CD4-positive, CD25-positive, alpha-beta regulatory T cell (primary cell): ENCODE measurements at regions not wholly inside any gene's neighbourhood (a gene's known extent, or its start where the extent isn't known, plus 50 kb on each side); places are given as distances from the start of the nearest gene placed in this dataset.
"Not testable (repeated sequence)": the region's sequence is repeated elsewhere in the genome, so short reads cannot be mapped to it uniquely, and the experiment has no call there.

Source experiments
- ATAC-seq, 2 donors: fragments of 150-1000 bp; cut with Tn5 transposase; one replicate each; pipeline ENCODE4 v1.10.0; 2021; ENCODE audit warnings: low read depth in 2 of 2, moderate number of reproducible peaks in 2 of 2, moderate library complexity in 1 of 2
- DNase-seq, 3 donors: peaks; one replicate each; pipeline versions ENCODE4 v3.0.0 to v3.0.0-alpha.2; 2012 to 2022; ENCODE audit warnings: mixed read lengths in 1 of 3
- H3K27ac ChIP-seq: one replicate; pipeline ENCODE4 v1.7.0; 2013; ENCODE audit warnings: mild to moderate bottlenecking, low read length; ENCODE audit not compliant: insufficient read depth, poor library complexity, severe bottlenecking
- H3K27me3 ChIP-seq: one replicate; pipeline ENCODE4 v1.7.0; 2013; ENCODE audit warnings: low read length; ENCODE audit not compliant: control insufficient read depth, insufficient read depth
- H3K36me3 ChIP-seq: one replicate; pipeline ENCODE4 v1.7.0; 2013; ENCODE audit warnings: mild to moderate bottlenecking, low read length, moderate library complexity; ENCODE audit not compliant: control insufficient read depth, insufficient read depth
- H3K4me1 ChIP-seq: 2 replicates; pipeline ENCODE4 v1.7.0; 2013; ENCODE audit warnings: mild to moderate bottlenecking, low read length; ENCODE audit not compliant: insufficient read depth, control insufficient read depth, poor library complexity, severe bottlenecking
- H3K4me3 ChIP-seq: one replicate; pipeline ENCODE4 v1.7.0; 2013; ENCODE audit warnings: low read depth, mild to moderate bottlenecking, low read length, moderate library complexity
- H3K9me3 ChIP-seq, 2 experiments: 1 replicate in 1 of 2; 2 replicates in 1 of 2; pipeline ENCODE4 v1.7.0; 2013; ENCODE audit warnings: low read length in 2 of 2, mild to moderate bottlenecking in 1 of 2, moderate library complexity in 1 of 2; ENCODE audit not compliant: control insufficient read depth in 2 of 2
- H3K27ac Mint-ChIP-seq, 3 donors: one replicate each; pipeline ENCODE4 v1.8.0; 2020 to 2022; ENCODE audit warnings: mild to moderate bottlenecking in 3 of 3, mixed read lengths in 3 of 3, moderate library complexity in 2 of 3
- H3K27me3 Mint-ChIP-seq: one replicate; pipeline ENCODE4 v1.8.0; 2022; ENCODE audit warnings: mild to moderate bottlenecking, mixed read lengths
- H3K36me3 Mint-ChIP-seq: one replicate; pipeline ENCODE4 v1.8.0; 2020; ENCODE audit warnings: mixed read lengths
- H3K4me1 Mint-ChIP-seq, 4 donors: one replicate each; pipeline ENCODE4 v1.8.0; 2020 to 2022; ENCODE audit warnings: mixed read lengths in 4 of 4, mild to moderate bottlenecking in 1 of 4
- H3K4me3 Mint-ChIP-seq, 4 donors: one replicate each; pipeline ENCODE4 v1.8.0; 2020 to 2022; ENCODE audit warnings: mild to moderate bottlenecking in 4 of 4, mixed read lengths in 4 of 4, moderate library complexity in 3 of 4
- H3K9me3 Mint-ChIP-seq, 7 donors: one replicate each; pipeline ENCODE4 v1.8.0; 2020 to 2022; ENCODE audit warnings: mixed read lengths in 7 of 7, mild to moderate bottlenecking in 3 of 7, moderate library complexity in 2 of 7

GRCh38 chr21:14040386-14040785 lies 170.4 kb downstream of the LIPI start:
- H3K4me3 ChIP-seq, result no peak overlapping the region
- H3K9me3 ChIP-seq, result no peaks in the 10 kb centered on the region
- ATAC-seq, result no peak
- no peak overlapping the region for H3K27ac Mint-ChIP-seq
- no peak for DNase-seq
- no peaks in the 10 kb centered on the region for H3K36me3 Mint-ChIP-seq
- H3K4me3 Mint-ChIP-seq, result no peak overlapping the region
- no peaks in the 10 kb centered on the region for H3K27me3 Mint-ChIP-seq
- H3K4me1 ChIP-seq, result no peaks in the 10 kb centered on the region
- H3K9me3 Mint-ChIP-seq, result peaks cover 0 to 3% (median 0%) of the 10 kb centered on the region in 7 donors
- no peaks in the 10 kb centered on the region for H3K36me3 ChIP-seq
- peaks cover 0 to 2% (median 0%) of the 10 kb centered on the region in 4 donors for H3K4me1 Mint-ChIP-seq
- no peaks in the 10 kb centered on the region for H3K27me3 ChIP-seq
- H3K27ac ChIP-seq, result no peak overlapping the region

GRCh38 chr21:14028619-14029018 lies 182.1 kb downstream of the LIPI start:
- not testable (repeated sequence) for DNase-seq, H3K27me3 ChIP-seq, H3K27me3 Mint-ChIP-seq, H3K9me3 Mint-ChIP-seq, H3K36me3 ChIP-seq, H3K4me1 ChIP-seq, ATAC-seq, H3K27ac ChIP-seq, H3K4me3 ChIP-seq, H3K9me3 ChIP-seq, H3K36me3 Mint-ChIP-seq
- peak overlapping the region in 3 of 4 donors; percentile 73 to 95 (median 75) for H3K4me3 Mint-ChIP-seq
- peaks cover 2 to 20% (median 13%) of the 10 kb centered on the region in 4 donors for H3K4me1 Mint-ChIP-seq
- H3K27ac Mint-ChIP-seq, result peak overlapping the region in 1 of 3 donors; percentile 66

GRCh38 chr21:14027235-14027869 lies 183.4 kb downstream of the LIPI start:
- H3K27me3 Mint-ChIP-seq, H3K27ac ChIP-seq, H3K36me3 Mint-ChIP-seq, H3K36me3 ChIP-seq, H3K9me3 ChIP-seq, H3K27me3 ChIP-seq, H3K9me3 Mint-ChIP-seq, H3K4me1 ChIP-seq: not testable (repeated sequence)
- H3K4me3 Mint-ChIP-seq, result peak overlapping the region; percentile 91 to 95 (median 92)
- H3K4me1 Mint-ChIP-seq, result peaks cover 0 to 20% (median 13%) of the 10 kb centered on the region in 4 donors
- peak overlapping the region in 2 of 3 donors; percentile 81 to 90 for H3K27ac Mint-ChIP-seq
- peak overlapping the region; percentile 55 for H3K4me3 ChIP-seq
- ATAC-seq, result peak; percentile 100
- DNase-seq, result peak; percentile 77 to 94 (median 88)

GRCh38 chr21:14020108-14020507 lies 190.6 kb downstream of the LIPI start:
- H3K27me3 ChIP-seq, H3K4me1 ChIP-seq, DNase-seq, ATAC-seq, H3K4me3 Mint-ChIP-seq, H3K9me3 ChIP-seq, H3K27ac ChIP-seq, H3K36me3 Mint-ChIP-seq, H3K9me3 Mint-ChIP-seq, H3K4me1 Mint-ChIP-seq, H3K27ac Mint-ChIP-seq, H3K27me3 Mint-ChIP-seq, H3K36me3 ChIP-seq, H3K4me3 ChIP-seq: not testable (repeated sequence)

GRCh38 chr21:14015841-14016240 lies 194.9 kb downstream of the LIPI start:
- not testable (repeated sequence) for H3K9me3 Mint-ChIP-seq, H3K36me3 Mint-ChIP-seq, H3K9me3 ChIP-seq, H3K27me3 ChIP-seq, H3K27me3 Mint-ChIP-seq, H3K27ac ChIP-seq, H3K4me1 ChIP-seq, H3K4me3 Mint-ChIP-seq, ATAC-seq, H3K4me1 Mint-ChIP-seq, H3K27ac Mint-ChIP-seq, H3K4me3 ChIP-seq, DNase-seq, H3K36me3 ChIP-seq

GRCh38 chr21:14013623-14014498 lies 196.9 kb downstream of the LIPI start:
- H3K36me3 Mint-ChIP-seq, H3K4me3 ChIP-seq, H3K9me3 Mint-ChIP-seq, H3K27me3 ChIP-seq, H3K27ac ChIP-seq, H3K36me3 ChIP-seq, ATAC-seq, H3K27ac Mint-ChIP-seq, H3K4me1 Mint-ChIP-seq, H3K4me1 ChIP-seq, H3K4me3 Mint-ChIP-seq, DNase-seq, H3K9me3 ChIP-seq, H3K27me3 Mint-ChIP-seq: not testable (repeated sequence)

GRCh38 chr21:14013056-14013603 lies 197.6 kb downstream of the LIPI start:
- Histone ChIP-seq H3K9me3 (no peaks in the 10 kb centered on the region), H3K27ac (no peak overlapping the region), H3K4me3 (no peak overlapping the region), H3K36me3 (no peaks in the 10 kb centered on the region), H3K4me1 (no peaks in the 10 kb centered on the region), H3K27me3 (no peaks in the 10 kb centered on the region)
- Mint-ChIP-seq H3K9me3 (peaks cover 0 to 2% (median 0%) of the 10 kb centered on the region in 7 donors), H3K4me3 (no peak overlapping the region), H3K36me3 (no peaks in the 10 kb centered on the region), H3K27ac (no peak overlapping the region), H3K27me3 (no peaks in the 10 kb centered on the region), H3K4me1 (no peaks in the 10 kb centered on the region)
- ATAC-seq (no peak), DNase-seq (no peak)
